ENCODE measurements at regions not wholly inside any gene's neighbourhood (a gene's known extent, or its start where the extent isn't known, plus 50 kb on each side); places are given as distances from the start of the nearest gene placed in this dataset.

GRCh38 chr3:72579581-72580245, 268.5 kb downstream of the SHQ1 start:
- TF ChIP-seq CTCF (conservative IDR thresholded peaks at IDR 0.05; ENCODE audit: low read depth, low read length) (no peak), EZH2 (IDR thresholded peaks at IDR 0.05; ENCODE audit: borderline replicate concordance, low read depth, low read length, poor library complexity, severe bottlenecking) (no peak)
